MCF 10A (cell line): ENCODE measurements at regions not wholly inside any gene's neighbourhood (a gene's known extent, or its start where the extent isn't known, plus 50 kb on each side); places are given as distances from the start of the nearest gene placed in this dataset.

Experiments used
- BruUV-seq: library from RNA; stranded (reverse); fragments of 400-500 nt; replicated peaks from 2 replicates; lab custom pipeline; 2021; lab: Mats Ljungman, UMichigan
- CTCF ChIA-PET: fragments of 300-600 bp; sonication (Branson Sonifier 250); formaldehyde crosslinking; extraction: SDS; loops from one replicate; lab custom pipeline; 2021; ENCODE audit warnings: antibody characterized with exemption, inconsistent platforms; lab: Yijun Ruan, JAX
- POLR2A ChIA-PET: fragments of 300-600, 350-650 bp; sonication (Branson Sonifier 250); formaldehyde crosslinking; extraction: SDS; loops from one replicate; lab custom pipeline; 2020; ENCODE audit warnings: antibody characterized with exemption, inconsistent platforms; lab: Yijun Ruan, JAX
- DNase-seq: peaks from one replicate; pipeline ENCODE4 v3.0.0-alpha.2; 2018; ENCODE audit not compliant: unreplicated experiment
- H3K27ac Mint-ChIP-seq: one replicate; pipeline ENCODE4 v1.8.0; 2022; ENCODE audit warnings: mild to moderate bottlenecking, low read depth, mixed read lengths; ENCODE audit not compliant: unreplicated experiment
- H3K27me3 Mint-ChIP-seq: one replicate; pipeline ENCODE4 v1.8.0; 2022; ENCODE audit warnings: mixed read lengths; ENCODE audit not compliant: insufficient read depth, unreplicated experiment
- H3K36me3 Mint-ChIP-seq: one replicate; pipeline ENCODE4 v1.8.0; 2022; ENCODE audit warnings: mild to moderate bottlenecking, moderate library complexity, mixed read lengths; ENCODE audit not compliant: insufficient read depth, unreplicated experiment
- H3K4me1 Mint-ChIP-seq: one replicate; pipeline ENCODE4 v1.8.0; 2022; ENCODE audit warnings: mixed read lengths; ENCODE audit not compliant: insufficient read depth, unreplicated experiment
- H3K4me3 Mint-ChIP-seq: one replicate; pipeline ENCODE4 v1.8.0; 2022; ENCODE audit warnings: mild to moderate bottlenecking, moderate library complexity, mixed read lengths; ENCODE audit not compliant: unreplicated experiment
- H3K9me3 Mint-ChIP-seq: one replicate; pipeline ENCODE4 v1.8.0; 2022; ENCODE audit warnings: mixed read lengths; ENCODE audit not compliant: unreplicated experiment
- intact Hi-C: fragments of 100-400 bp; cut with micrococcal nuclease; formaldehyde crosslinking; loops from 2 replicates; pipeline ENCODE4 v1.14.1; 2022
- TF ChIP-seq, protein P1 (sequence below): fragments of 200-600 bp; IDR thresholded peaks from one replicate; pipeline ENCODE4 v1.8.0; 2022; ENCODE audit warnings: antibody characterized with exemption, mild to moderate bottlenecking; ENCODE audit not compliant: unreplicated experiment

GRCh38 chr17:77429969-77430752 lies 289.4 kb downstream of the SEC14L1 start:
- TF ChIP-seq, protein P1, sequence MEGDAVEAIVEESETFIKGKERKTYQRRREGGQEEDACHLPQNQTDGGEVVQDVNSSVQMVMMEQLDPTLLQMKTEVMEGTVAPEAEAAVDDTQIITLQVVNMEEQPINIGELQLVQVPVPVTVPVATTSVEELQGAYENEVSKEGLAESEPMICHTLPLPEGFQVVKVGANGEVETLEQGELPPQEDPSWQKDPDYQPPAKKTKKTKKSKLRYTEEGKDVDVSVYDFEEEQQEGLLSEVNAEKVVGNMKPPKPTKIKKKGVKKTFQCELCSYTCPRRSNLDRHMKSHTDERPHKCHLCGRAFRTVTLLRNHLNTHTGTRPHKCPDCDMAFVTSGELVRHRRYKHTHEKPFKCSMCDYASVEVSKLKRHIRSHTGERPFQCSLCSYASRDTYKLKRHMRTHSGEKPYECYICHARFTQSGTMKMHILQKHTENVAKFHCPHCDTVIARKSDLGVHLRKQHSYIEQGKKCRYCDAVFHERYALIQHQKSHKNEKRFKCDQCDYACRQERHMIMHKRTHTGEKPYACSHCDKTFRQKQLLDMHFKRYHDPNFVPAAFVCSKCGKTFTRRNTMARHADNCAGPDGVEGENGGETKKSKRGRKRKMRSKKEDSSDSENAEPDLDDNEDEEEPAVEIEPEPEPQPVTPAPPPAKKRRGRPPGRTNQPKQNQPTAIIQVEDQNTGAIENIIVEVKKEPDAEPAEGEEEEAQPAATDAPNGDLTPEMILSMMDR, result peak; percentile 75
- no TSS peak for BruUV-seq
- ChIA-PET CTCF (interaction anchor here (0.7 to 5.3 kb wide), 35 partner anchors 9 to 587 kb away, joined by 3 to 50 read pairs (median 4); no protein-coding TSS in a partner anchor), POLR2A (interaction anchor here (0.8 to 10.0 kb wide), 9 partner anchors 9 to 142 kb away, joined by 3 to 112 read pairs (median 6); no protein-coding TSS in a partner anchor)
- no peaks in the 10 kb centered on the region for H3K27me3 Mint-ChIP-seq
- H3K9me3 Mint-ChIP-seq, result no peaks in the 10 kb centered on the region
- intact Hi-C loops, result loop anchor here (1.0 kb wide), 1 partner anchor 65 kb away; no protein-coding TSS in a partner anchor
- H3K27ac Mint-ChIP-seq, result no peak overlapping the region
- DNase-seq, result peak; percentile 83
- no peak overlapping the region for H3K4me3 Mint-ChIP-seq
- H3K4me1 Mint-ChIP-seq, result peaks cover 26% of the 10 kb centered on the region
- peaks cover 26% of the 10 kb centered on the region for H3K36me3 Mint-ChIP-seq

- TF ChIP-seq, protein P1, result no peak
- H3K4me1 Mint-ChIP-seq, result peaks cover 16% of the 10 kb centered on the region
- no peaks in the 10 kb centered on the region for H3K9me3 Mint-ChIP-seq
- DNase-seq, result no peak
- CTCF ChIA-PET, result interaction anchor here (2.3 to 5.3 kb wide), 2 partner anchors 20 to 63 kb away, joined by 8 to 45 read pairs; no protein-coding TSS in a partner anchor
- POLR2A ChIA-PET, result interaction anchor here (1.6 kb wide), 1 partner anchor 19 kb away, joined by 4 read pairs; no protein-coding TSS in a partner anchor
- no peaks in the 10 kb centered on the region for H3K27me3 Mint-ChIP-seq
- H3K4me3 Mint-ChIP-seq, result no peak overlapping the region
- no peak overlapping the region for H3K27ac Mint-ChIP-seq
- no TSS peak for BruUV-seq
- H3K36me3 Mint-ChIP-seq, result peaks cover 18% of the 10 kb centered on the region
- intact Hi-C loops, result no loop called here
Observed at GRCh38 chr17:77432034-77432661, 291.4 kb downstream of the SEC14L1 start.

GRCh38 chr17:77432742-77433141 lies 292.0 kb downstream of the SEC14L1 start:
- Mint-ChIP-seq H3K4me3 (no peak overlapping the region), H3K27me3 (no peaks in the 10 kb centered on the region), H3K27ac (no peak overlapping the region), H3K4me1 (peaks cover 10% of the 10 kb centered on the region), H3K36me3 (peaks cover 14% of the 10 kb centered on the region), H3K9me3 (no peaks in the 10 kb centered on the region)
- ChIA-PET POLR2A (interaction anchor here (0.7 to 1.6 kb wide), 2 partner anchors 11 to 20 kb away, joined by 3 to 4 read pairs; no protein-coding TSS in a partner anchor), CTCF (interaction anchor here (2.3 kb wide), 1 partner anchor 62 kb away, joined by 8 read pairs; no protein-coding TSS in a partner anchor)
- TF ChIP-seq, protein P1, result no peak
- DNase-seq, result no peak
- no TSS peak for BruUV-seq
- intact Hi-C loops, result no loop called here
